HG03575 (cell line): ENCODE measurements at regions not wholly inside any gene's neighbourhood (a gene's known extent, or its start where the extent isn't known, plus 50 kb on each side); places are given as distances from the start of the nearest gene placed in this dataset.
A peak's percentile ranks its signal among the peaks of the same experiment; 100 is the strongest.
"Not testable (repeated sequence)": the region's sequence is repeated elsewhere in the genome, so short reads cannot be mapped to it uniquely, and the experiment has no call there.

Experiments
- ATAC-seq: cut with Tn5 transposase; IDR thresholded peaks from one replicate; pipeline ENCODE4 v1.9.1; 2021; ENCODE audit not compliant: unreplicated experiment, insufficient number of reproducible peaks, low FRiP score; ENCODE audit errors: extremely low read depth

GRCh38 chr2:113551637-113552318 is 53.3 kb downstream of the FOXD4L1 start:
- ATAC-seq, result peak; percentile 50

DNA sequence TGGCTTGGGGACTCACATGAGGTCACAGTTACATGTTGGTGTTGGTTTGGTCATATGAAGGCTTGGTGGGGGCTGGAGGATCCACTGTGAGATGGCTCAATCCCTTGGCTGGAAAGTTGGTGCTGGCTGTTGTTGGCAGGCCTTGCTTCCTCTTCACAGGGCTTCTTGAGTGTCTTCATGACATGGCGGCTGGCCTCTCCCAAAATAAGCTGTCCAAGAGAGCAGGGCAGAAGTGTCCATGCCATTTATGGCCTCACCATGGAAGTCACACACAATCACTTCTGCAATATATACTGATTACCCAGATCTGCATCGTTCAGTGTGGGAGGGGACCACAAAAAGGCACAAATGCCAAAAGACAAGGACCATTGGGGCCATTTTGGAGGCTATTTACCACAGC is 61.4 kb downstream of the FOXD4L1 start:
- ATAC-seq, result not testable (repeated sequence)

DNA sequence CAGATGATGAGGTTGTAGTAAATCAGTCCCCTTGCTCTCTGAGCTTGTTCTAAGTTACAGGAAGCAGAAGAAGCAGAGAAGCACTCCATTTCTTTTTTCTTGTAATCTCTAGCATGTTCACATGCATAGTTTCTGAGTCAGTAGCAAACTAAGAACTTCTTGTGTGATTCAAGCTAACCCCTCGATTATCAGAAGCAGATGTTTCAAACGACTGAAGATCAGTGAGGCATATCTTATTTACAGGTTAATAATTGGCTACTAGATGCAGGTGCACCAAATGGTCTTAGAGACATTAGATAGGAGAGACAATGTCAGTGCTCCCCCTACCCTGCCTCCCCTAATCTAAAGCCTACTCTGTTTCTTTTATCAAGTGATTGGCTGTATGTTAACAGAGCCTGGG is 64.2 kb downstream of the FOXD4L1 start:
- ATAC-seq, result peak; percentile 59

GRCh38 chr2:113566674-113567480 is 60.2 kb upstream of the RABL2A start:
- ATAC-seq, result not testable (repeated sequence)

DNA sequence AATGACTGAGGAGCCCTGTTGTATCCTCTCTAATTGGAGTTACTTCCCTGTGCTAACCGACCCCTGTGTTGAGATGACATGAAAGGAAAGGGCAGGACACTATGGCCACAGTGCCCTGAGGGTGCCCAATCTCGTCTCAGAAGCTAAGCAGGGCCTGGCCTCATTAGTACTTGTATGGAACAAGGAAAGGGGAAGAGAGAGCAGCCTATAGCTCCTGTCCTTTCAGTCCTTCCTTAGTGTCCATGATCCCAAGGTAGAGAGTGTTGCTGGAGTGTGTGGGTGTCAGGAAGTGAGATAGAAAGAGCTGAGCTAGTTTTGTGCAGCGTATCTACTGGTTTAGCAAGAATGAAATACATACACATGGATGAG is 59.6 kb upstream of the RABL2A start:
- ATAC-seq, result not testable (repeated sequence)

- ATAC-seq, result not testable (repeated sequence)
Measured at GRCh38 chr2:113568231-113568630, 58.8 kb upstream of the RABL2A start.

GRCh38 chr2:113570082-113570481 is 57.0 kb upstream of the RABL2A start:
- not testable (repeated sequence) for ATAC-seq

- ATAC-seq, result not testable (repeated sequence)
Measured at GRCh38 chr2:113570509-113571009, 56.5 kb upstream of the RABL2A start.

DNA sequence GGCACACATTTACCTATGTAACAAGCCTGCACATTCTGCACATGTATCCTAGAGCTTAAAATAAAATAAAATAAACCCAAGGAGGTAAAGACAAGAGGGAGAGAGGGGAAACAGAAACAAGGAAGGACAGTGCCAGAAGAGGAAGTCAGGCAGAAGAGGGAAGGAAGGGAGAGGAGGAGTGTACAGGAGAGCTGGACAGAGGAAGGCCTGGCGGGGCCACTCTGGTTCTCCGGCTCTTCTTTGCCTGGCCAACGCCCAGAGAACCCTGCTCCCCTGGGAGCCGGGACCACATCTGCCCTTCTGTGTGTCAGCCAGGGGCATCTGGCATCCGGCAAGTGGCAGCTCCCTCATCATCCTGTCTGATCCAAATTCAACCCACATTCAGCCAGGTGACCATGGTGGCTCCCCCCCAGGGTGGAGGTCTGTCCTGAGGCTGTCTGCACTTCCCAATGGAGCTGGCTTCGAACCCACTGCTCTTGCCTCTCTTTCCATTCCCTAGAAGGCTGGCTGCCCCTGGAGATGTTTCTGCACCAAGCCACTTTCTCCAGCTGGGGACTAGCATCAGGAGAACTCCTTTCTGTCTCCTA is 55.5 kb upstream of the RABL2A start:
- not testable (repeated sequence) for ATAC-seq

GRCh38 chr2:113575721-113576120 is 51.3 kb upstream of the RABL2A start:
- not testable (repeated sequence) for ATAC-seq

- ATAC-seq, result not testable (repeated sequence)
Measured at GRCh38 chr2:113576353-113576752, 50.7 kb upstream of the RABL2A start.
